NCI-H2227 (cell line): ENCODE measurements at regions not wholly inside any gene's neighbourhood (a gene's known extent, or its start where the extent isn't known, plus 50 kb on each side); places are given as distances from the start of the nearest gene placed in this dataset.
"Not testable (repeated sequence)": the region's sequence is repeated elsewhere in the genome, so short reads cannot be mapped to it uniquely, and the experiment has no call there.

Experiments used
- DNase-seq: peaks from one replicate; lab custom pipeline; 2025; ENCODE audit not compliant: unreplicated experiment; lab: John Stamatoyannopoulos, UW

DNA sequence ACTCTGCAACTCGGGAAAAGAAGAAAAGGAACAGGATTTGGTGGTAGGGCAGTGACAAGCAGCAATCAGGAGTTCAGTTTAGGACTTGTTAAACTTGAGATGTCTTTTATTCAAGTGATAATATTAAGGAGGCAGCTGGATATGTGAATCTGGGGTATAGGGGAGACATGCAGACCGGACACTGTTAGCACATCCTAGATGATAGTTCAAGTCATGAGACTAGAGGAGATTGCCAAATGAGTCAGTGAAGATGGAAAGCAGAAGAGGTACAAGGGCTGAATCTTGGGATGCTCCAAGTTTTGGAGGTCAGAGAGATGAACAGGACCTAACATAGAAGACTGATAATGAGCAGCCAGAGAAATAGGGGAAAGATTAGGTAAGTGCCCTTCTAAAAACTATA is 69.5 kb upstream of the PSME4 start:
- DNase-seq = no peak

- no peak for DNase-seq
Observed at GRCh38 chr2:54038835-54039234, 68.0 kb upstream of the PSME4 start.

DNA sequence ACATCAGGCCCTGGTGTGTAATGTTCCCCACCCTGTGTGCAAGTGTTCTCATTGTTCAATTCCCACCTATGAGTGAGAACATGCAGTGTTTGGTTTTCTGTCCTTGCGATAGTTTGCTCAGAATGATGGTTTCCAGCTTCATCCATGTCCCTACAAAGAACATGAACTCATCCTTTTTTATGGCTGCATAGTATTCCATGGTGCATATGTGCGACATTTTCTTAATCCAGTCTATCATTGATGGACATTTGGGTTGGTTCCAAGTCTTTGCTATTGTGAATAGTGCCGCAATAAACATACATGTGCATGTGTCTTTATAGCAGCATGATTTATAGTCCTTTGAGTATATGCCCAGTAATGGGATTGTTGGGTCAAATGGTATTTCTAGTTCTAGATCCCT is 60.5 kb upstream of the PSME4 start:
- DNase-seq = not testable (repeated sequence)

DNA sequence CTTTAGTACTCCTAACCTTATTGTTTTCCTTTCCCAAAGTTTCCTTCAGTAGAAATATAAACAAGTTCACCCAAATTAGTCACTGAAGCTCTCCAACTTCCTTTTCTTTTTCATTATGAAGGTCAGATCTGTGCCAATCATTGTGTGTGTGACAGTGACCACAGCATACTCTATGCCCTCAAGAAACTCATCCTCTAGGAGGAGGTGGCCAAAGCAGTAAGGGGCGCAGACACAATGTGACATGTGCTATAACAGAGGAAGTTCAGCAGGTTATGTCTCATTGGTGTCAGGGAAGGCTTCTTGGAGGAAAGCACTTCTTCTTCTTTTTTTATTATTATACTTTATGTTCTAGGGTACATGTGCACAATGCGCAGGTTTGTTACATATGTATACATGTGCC is 60.0 kb upstream of the PSME4 start:
- DNase-seq = no peak

DNA sequence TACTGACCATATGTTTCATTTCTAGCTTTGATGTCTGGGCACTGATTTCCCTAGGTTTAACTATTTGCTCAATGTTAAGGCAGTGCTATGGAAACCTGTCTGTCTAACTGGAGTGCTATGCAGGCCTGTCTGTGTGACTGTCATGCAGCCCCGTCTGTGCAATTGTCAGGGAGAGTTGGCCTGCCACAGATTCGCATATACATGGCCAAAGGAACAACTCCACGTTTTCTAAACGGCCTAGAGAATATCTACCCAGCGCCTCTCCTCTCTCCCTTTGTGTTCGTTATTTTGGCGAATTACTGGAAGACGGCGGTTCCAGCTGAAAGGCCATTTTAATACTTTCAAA is 59.6 kb upstream of the PSME4 start:
- DNase-seq = no peak

GRCh38 chr2:54029721-54030395 is 59.1 kb upstream of the PSME4 start:
- no peak for DNase-seq

DNA sequence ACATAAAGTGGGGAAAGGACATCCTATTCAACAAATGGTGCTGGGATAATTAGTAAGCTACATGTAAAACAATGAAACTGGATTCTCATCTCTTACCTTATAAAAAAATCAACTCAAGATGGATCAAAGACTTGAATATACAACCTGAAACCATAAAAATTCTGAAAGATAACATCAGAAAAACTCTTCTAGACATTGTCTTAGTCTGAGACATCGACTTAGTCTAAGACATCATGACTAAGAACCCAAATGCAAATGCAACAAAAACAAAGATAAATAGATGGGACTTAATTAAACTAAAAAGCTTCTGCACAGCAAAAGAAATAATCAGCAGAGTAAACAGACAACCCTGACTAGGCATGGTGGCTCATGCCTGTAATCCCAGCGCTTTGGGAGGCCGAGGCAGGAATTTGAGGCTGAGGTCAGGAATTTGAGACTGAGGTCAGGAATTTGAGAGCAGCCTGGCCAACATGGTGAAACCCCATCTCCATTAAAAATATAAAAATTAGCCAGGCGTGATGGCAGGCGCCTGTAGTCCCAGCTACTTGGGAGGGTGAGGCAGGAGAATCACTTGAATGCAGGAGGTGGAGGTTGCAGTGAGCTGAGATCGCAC is 54.8 kb upstream of the PSME4 start:
- not testable (repeated sequence) for DNase-seq

DNA sequence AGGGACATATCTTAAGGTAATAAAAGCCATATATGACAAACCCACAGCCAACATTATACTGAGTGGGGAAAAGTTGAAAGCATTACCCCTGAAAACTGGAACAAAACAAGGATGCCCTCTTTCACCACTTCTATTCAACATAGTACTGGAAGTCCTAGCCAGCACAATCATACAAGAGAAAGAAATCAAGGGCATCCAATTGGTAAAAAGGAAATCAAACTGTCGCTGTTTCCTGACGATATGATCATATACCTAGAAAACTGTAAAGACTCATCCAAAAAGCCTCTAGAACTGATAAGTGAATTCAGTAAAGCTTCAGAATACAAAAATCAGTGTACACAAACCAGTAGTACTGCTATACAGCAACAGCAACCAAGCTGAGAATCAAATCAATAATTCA is 53.8 kb upstream of the PSME4 start:
- no peak for DNase-seq

GRCh38 chr2:54021702-54022101 is 50.9 kb upstream of the PSME4 start:
- no peak for DNase-seq

DNA sequence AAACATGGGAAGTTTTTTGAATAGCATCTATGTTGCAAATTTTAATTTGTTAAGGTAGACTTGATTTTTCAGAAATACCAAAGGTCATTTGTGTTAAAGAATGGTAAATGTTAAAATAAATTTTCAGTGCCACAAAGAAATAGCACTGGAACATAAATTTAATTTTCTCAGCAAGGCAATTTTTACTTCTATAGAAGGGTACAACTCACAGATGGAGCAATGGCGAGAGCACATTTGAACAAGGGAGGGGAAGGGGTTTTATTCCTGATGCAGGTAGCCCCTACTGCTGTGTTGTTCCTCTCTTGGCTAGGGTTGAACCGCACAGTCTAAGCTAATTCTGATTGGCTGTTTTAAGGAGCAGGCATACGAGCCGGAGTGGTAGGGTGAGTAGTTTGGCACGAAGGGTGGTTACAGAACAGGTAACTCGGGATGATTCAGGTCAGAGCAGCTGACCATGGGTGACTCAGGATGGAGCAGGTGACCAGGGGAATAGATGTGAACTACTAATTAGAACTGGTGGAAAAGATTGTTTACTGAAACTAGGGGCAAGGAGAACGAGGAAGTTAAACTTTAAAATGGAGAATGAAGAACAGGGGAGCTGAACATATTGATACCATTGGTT is 50.1 kb upstream of the PSME4 start:
- no peak for DNase-seq
